ENCODE measurements at regions not wholly inside any gene's neighbourhood (a gene's known extent, or its start where the extent isn't known, plus 50 kb on each side); places are given as distances from the start of the nearest gene placed in this dataset.
A peak's percentile ranks its signal among the peaks of the same experiment; 100 is the strongest.

DNA sequence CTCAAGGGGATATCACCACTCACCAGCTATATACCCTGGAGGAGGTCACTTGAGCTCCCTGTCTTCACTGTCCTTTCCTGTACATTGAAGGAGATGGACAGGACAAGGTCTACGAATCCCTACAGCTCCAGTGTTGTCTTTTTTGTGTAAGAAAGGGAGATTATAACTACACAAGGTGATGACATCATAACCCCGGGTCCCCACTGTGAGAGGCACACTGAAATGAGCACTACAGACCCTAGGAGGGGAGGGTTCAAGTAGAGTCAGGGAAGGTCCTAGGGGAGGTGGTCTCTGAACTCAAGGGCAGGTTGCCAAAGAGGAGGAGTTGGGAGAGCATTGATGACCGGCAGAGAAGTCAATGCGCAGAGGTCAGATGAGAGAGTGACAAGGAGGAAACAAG is 108.3 kb upstream of the SLC14A2 start:
- H3K36me3 ChIP-seq = no peaks in the 10 kb centered on the region
- no peak overlapping the region for H3K27ac ChIP-seq
- intact Hi-C loops (cut with DNase I; ENCODE audit: low total_unique reads) = no loop called here
- TF ChIP-seq POLR2AphosphoS5 (IDR thresholded peaks at IDR 0.05) = no peak
- TF ChIP-seq, protein P1, sequence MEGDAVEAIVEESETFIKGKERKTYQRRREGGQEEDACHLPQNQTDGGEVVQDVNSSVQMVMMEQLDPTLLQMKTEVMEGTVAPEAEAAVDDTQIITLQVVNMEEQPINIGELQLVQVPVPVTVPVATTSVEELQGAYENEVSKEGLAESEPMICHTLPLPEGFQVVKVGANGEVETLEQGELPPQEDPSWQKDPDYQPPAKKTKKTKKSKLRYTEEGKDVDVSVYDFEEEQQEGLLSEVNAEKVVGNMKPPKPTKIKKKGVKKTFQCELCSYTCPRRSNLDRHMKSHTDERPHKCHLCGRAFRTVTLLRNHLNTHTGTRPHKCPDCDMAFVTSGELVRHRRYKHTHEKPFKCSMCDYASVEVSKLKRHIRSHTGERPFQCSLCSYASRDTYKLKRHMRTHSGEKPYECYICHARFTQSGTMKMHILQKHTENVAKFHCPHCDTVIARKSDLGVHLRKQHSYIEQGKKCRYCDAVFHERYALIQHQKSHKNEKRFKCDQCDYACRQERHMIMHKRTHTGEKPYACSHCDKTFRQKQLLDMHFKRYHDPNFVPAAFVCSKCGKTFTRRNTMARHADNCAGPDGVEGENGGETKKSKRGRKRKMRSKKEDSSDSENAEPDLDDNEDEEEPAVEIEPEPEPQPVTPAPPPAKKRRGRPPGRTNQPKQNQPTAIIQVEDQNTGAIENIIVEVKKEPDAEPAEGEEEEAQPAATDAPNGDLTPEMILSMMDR (IDR thresholded peaks at IDR 0.05 in 8 of 11, conservative IDR thresholded peaks at IDR 0.05 in 3 of 11) = no peak
- no peak for TF ChIP-seq POLR2A (IDR thresholded peaks at IDR 0.05)
- peaks cover 0 to 3% (median 0%) of the 10 kb centered on the region in 7 donors for H3K27me3 ChIP-seq (replicated peaks in 1 of 7)
- no peak for DNase-seq
- 86 to 95% (median 91%) methylated on average over 4 of the region's 4 CpGs for WGBS, 5 donors
- no peaks in the 10 kb centered on the region for H3K4me1 ChIP-seq
- H3K4me3 ChIP-seq = no peak overlapping the region
- peaks cover 0 to 10% (median 0%) of the 10 kb centered on the region in 8 donors for H3K9me3 ChIP-seq

DNA sequence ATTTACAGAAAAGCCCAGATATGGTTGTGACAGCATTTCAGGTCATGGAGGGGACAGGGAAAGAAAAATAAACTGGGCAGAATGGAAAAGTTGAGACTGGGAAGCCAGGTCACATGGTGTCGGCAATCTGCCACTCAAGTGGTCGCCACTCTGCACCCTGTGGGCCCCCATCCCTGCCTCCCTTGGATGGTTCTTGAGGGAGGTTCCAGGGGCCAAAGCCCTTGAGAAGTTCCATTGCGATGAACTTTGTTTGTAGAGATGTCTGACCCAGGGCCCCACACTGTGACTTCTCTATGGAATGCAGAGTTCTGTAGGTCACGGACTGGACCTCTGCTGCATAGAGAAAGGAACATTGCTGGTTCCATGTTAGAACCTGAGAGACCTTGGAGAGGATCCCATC is 105.7 kb upstream of the SLC14A2 start:
- Histone ChIP-seq H3K4me1 (no peaks in the 10 kb centered on the region), H3K27ac (no peak overlapping the region), H3K36me3 (no peaks in the 10 kb centered on the region), H3K9me3 (peaks cover 0 to 10% (median 6%) of the 10 kb centered on the region in 8 donors), H3K27me3 (replicated peaks in 1 of 7) (peaks cover 0 to 3% (median 0%) of the 10 kb centered on the region in 7 donors), H3K4me3 (no peak overlapping the region)
- intact Hi-C loops (cut with DNase I; ENCODE audit: low total_unique reads) = no loop called here
- 60 to 77% (median 67%) methylated on average over 4 of the region's 4 CpGs for WGBS, 5 donors
- DNase-seq = no peak
- TF ChIP-seq POLR2AphosphoS5 (IDR thresholded peaks at IDR 0.05) (peak in 1 of 3 donors; percentile 31), POLR2A (IDR thresholded peaks at IDR 0.05) (no peak)
- TF ChIP-seq, protein P1 (IDR thresholded peaks at IDR 0.05 in 8 of 11, conservative IDR thresholded peaks at IDR 0.05 in 3 of 11) = no peak

DNA sequence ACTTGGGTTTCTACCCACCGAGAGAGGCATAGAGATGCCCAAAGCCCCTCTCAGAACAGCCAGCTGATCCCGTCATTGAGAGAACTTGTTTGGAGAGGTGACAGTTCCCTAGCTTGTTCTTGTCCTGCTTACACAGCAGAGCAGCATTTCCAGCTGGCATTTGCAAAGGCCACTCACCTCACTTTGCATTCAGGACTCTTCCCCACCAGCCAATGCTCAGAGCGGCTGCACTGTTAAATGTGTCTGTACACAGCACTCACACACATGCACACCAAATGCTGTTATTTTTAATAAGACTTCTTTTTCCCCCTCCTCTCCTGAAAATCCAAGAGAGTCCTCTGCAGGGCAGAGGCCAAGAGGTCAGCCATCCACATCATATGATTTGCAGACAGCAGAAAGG is 104.6 kb upstream of the SLC14A2 start:
- H3K27ac ChIP-seq = no peak overlapping the region
- WGBS, 5 donors = 83 to 94% (median 91%) methylated on average over 3 of the region's 3 CpGs
- TF ChIP-seq, protein P1 (IDR thresholded peaks at IDR 0.05 in 8 of 11, conservative IDR thresholded peaks at IDR 0.05 in 3 of 11) = no peak
- no peak for TF ChIP-seq POLR2AphosphoS5 (IDR thresholded peaks at IDR 0.05)
- no peak for TF ChIP-seq POLR2A (IDR thresholded peaks at IDR 0.05)

DNA sequence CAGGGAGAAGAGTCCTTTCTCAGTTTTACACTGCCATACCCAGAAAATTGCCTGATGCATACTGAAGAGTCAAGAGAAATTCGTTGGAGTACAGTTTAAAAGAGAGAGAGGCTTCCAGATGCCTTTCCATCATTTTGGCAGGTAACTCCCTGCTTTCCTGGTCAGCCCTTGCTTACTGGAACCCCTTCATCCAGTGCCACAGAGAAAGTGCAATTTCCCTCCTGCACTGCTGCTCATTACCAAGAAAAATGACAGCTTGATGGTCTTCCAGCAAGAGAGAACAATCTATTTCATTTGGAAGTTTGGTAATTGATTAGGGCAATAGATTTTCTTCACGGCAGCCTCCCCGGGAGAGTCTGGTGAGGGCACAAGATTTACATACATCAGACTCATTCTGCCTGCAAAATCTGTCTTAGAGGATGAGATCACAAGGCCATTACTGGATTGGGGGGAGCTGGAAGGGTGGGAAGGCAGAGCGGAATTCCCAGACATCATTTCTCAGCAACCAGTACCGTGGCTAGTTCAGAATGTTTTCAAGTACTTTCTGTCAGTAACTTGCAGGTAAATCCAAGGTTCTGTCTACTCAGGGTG is 102.8 kb upstream of the SLC14A2 start:
- Histone ChIP-seq H3K27me3 (replicated peaks in 1 of 7) (no peaks in the 10 kb centered on the region), H3K36me3 (no peaks in the 10 kb centered on the region), H3K4me3 (no peak overlapping the region), H3K4me1 (no peaks in the 10 kb centered on the region), H3K27ac (no peak overlapping the region), H3K9me3 (peaks cover 0 to 8% (median 0%) of the 10 kb centered on the region in 8 donors)
- 65 to 79% (median 77%) methylated on average over 5 of the region's 5 CpGs for whole genome bisulfite sequencing, 5 donors
- intact Hi-C loops (cut with DNase I; ENCODE audit: low total_unique reads) = no loop called here
- TF ChIP-seq POLR2AphosphoS5 (IDR thresholded peaks at IDR 0.05) = no peak
- TF ChIP-seq, protein P1 (IDR thresholded peaks at IDR 0.05 in 8 of 11, conservative IDR thresholded peaks at IDR 0.05 in 3 of 11) = no peak
- no peak for TF ChIP-seq POLR2A (IDR thresholded peaks at IDR 0.05)
- DNase-seq = no peak

More for the DNA sequence above, 104.6 kb upstream of the SLC14A2 start:
- Histone ChIP-seq H3K9me3 (peaks cover 0 to 10% (median 6%) of the 10 kb centered on the region in 8 donors), H3K4me1 (no peaks in the 10 kb centered on the region), H3K36me3 (no peaks in the 10 kb centered on the region), H3K27me3 (replicated peaks in 1 of 7) (no peaks in the 10 kb centered on the region), H3K4me3 (no peak overlapping the region)
- intact Hi-C loops (cut with DNase I; ENCODE audit: low total_unique reads) = no loop called here
- DNase-seq = no peak
